Progenitor cell of endocrine pancreas (in vitro differentiated cells): ENCODE measurements at regions not wholly inside any gene's neighbourhood (a gene's known extent, or its start where the extent isn't known, plus 50 kb on each side); places are given as distances from the start of the nearest gene placed in this dataset.

Experiments used
- DNase-seq: peaks from one replicate; pipeline ENCODE4 v3.0.0; 2021; ENCODE audit warnings: low spot score; ENCODE audit not compliant: unreplicated experiment
- H3K27ac Mint-ChIP-seq: 2 replicates; pipeline ENCODE4 v1.8.0; 2021; ENCODE audit warnings: mild to moderate bottlenecking, moderate library complexity, mixed read lengths
- H3K27me3 Mint-ChIP-seq: 2 replicates; pipeline ENCODE4 v1.8.0; 2021; ENCODE audit warnings: mixed read lengths
- H3K36me3 Mint-ChIP-seq: 2 replicates; pipeline ENCODE4 v1.8.0; 2022; ENCODE audit warnings: mixed read lengths; ENCODE audit not compliant: insufficient read depth
- H3K4me1 Mint-ChIP-seq: 2 replicates; pipeline ENCODE4 v1.8.0; 2021; ENCODE audit warnings: low read depth, mixed read lengths
- H3K4me3 Mint-ChIP-seq: 2 replicates; pipeline ENCODE4 v1.8.0; 2021; ENCODE audit warnings: low read depth, mild to moderate bottlenecking, moderate library complexity, mixed read lengths
- H3K9me3 Mint-ChIP-seq: 2 replicates; pipeline ENCODE4 v1.8.0; 2021; ENCODE audit warnings: low read depth, mixed read lengths
- TF ChIP-seq, protein P1 (sequence below): fragments of 200-600 bp; sonication (generic); IDR thresholded peaks from one replicate; pipeline ENCODE4 v1.5.0; 2021; ENCODE audit warnings: antibody characterized with exemption, mild to moderate bottlenecking; ENCODE audit not compliant: unreplicated experiment

DNA sequence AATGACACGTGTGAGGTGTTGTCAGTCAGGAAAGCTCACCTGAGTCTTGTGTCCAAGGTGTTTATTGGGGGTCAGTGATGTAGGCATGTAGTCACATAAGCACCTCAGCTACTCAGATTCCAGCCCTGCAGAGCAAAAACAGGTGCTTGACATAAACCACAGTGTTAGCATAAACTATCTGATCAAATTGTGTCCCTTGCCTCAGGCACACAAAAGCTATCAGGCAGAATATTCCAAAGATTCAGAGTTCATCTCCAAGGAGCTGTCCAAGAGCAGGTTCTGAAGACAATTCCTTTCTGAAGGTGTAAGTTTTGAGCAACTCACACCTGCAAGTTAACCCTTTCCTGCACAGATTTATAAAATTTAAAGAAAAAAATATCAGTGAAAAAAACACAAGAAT lies 102.2 kb upstream of the ITGA1 start:
- Mint-ChIP-seq H3K27ac (no peak overlapping the region), H3K4me1 (peaks cover 2% of the 10 kb centered on the region), H3K27me3 (no peaks in the 10 kb centered on the region), H3K9me3 (no peaks in the 10 kb centered on the region), H3K4me3 (no peak overlapping the region), H3K36me3 (no peaks in the 10 kb centered on the region)
- TF ChIP-seq, protein P1, sequence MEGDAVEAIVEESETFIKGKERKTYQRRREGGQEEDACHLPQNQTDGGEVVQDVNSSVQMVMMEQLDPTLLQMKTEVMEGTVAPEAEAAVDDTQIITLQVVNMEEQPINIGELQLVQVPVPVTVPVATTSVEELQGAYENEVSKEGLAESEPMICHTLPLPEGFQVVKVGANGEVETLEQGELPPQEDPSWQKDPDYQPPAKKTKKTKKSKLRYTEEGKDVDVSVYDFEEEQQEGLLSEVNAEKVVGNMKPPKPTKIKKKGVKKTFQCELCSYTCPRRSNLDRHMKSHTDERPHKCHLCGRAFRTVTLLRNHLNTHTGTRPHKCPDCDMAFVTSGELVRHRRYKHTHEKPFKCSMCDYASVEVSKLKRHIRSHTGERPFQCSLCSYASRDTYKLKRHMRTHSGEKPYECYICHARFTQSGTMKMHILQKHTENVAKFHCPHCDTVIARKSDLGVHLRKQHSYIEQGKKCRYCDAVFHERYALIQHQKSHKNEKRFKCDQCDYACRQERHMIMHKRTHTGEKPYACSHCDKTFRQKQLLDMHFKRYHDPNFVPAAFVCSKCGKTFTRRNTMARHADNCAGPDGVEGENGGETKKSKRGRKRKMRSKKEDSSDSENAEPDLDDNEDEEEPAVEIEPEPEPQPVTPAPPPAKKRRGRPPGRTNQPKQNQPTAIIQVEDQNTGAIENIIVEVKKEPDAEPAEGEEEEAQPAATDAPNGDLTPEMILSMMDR: no peak
- no peak for DNase-seq

DNA sequence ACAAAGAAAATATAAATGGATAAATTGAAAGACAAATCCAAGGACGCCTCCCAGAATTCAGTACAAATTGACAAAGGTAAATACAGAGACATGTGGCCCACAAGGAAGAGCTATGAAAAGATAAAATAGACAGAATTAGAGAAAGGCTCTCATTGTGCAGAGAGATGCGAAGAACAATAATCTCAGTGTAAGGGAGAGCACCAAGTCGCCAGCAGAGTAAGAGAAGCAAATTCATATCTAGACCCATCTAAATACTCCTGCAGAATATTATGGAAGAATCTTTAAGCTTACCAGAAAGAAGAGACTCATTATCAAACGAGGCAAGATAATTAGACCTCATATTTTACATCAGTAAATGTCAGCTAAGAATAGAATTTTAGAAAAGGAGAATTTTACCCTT lies 101.7 kb upstream of the ITGA1 start:
- H3K9me3 Mint-ChIP-seq: no peaks in the 10 kb centered on the region
- TF ChIP-seq, protein P1: no peak
- no peaks in the 10 kb centered on the region for H3K27me3 Mint-ChIP-seq
- H3K36me3 Mint-ChIP-seq: no peaks in the 10 kb centered on the region
- no peak overlapping the region for H3K27ac Mint-ChIP-seq
- H3K4me1 Mint-ChIP-seq: peaks cover 2% of the 10 kb centered on the region
- no peak overlapping the region for H3K4me3 Mint-ChIP-seq
- no peak for DNase-seq

DNA sequence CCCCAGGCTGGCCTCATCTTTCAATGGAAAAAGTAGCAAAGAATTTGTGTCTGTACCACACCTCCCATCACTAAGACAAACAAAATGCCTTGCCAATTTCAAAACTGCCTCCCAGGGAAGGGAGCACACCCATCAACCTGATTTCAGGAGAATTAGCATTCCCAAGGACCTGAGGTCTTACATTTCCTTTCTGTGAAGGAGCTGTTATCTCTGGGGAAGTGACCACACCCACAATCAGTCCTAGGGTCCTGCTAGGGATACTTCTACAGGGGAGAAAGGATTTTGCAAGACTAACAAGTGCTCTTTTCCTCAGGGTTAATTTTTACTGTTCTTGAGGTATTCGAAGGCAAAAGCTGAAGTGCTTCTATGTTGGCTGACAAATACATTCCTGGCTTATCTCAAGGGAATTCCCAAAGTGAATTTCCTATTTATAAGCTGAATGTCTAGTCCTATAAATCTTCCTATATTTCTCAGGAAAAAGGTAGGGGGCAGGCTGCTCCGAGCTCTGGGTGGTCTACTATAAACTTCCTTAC lies 97.4 kb upstream of the ITGA1 start:
- no peak overlapping the region for H3K27ac Mint-ChIP-seq
- peaks cover 5% of the 10 kb centered on the region for H3K27me3 Mint-ChIP-seq
- no peaks in the 10 kb centered on the region for H3K9me3 Mint-ChIP-seq
- no peaks in the 10 kb centered on the region for H3K36me3 Mint-ChIP-seq
- H3K4me3 Mint-ChIP-seq: no peak overlapping the region
- no peak for DNase-seq
- H3K4me1 Mint-ChIP-seq: peaks cover 3% of the 10 kb centered on the region
- TF ChIP-seq, protein P1: no peak

- no peak overlapping the region for H3K4me3 Mint-ChIP-seq
Measured at GRCh38 chr5:52692039-52692438, 95.7 kb upstream of the ITGA1 start.

DNA sequence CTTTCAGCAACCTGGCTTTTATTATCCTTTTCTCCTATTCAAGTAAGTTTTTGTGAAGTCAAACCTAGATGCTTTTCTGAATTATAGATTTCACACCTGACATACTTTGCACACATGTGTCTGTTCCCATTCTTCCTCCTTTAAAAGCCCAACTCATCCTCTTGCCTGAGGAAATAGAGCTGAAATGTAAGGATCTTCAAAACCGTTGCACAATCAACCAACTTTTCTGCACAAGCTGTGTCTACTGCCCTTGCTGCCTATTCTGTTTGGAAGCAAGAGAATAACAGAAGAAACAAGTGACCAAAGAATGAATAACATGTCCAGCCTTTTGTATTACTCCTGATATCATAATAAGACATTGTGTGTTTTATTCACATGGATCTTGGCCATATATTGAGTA lies 95.1 kb upstream of the ITGA1 start:
- Mint-ChIP-seq H3K9me3 (no peaks in the 10 kb centered on the region), H3K27ac (no peak overlapping the region), H3K4me1 (peaks cover 3% of the 10 kb centered on the region), H3K4me3 (no peak overlapping the region), H3K36me3 (no peaks in the 10 kb centered on the region), H3K27me3 (peaks cover 10% of the 10 kb centered on the region)
- TF ChIP-seq, protein P1: no peak
- DNase-seq: no peak

More at GRCh38 chr5:52692039-52692438, 95.7 kb upstream of the ITGA1 start:
- Mint-ChIP-seq H3K9me3 (no peaks in the 10 kb centered on the region), H3K4me1 (peaks cover 3% of the 10 kb centered on the region), H3K27me3 (peaks cover 10% of the 10 kb centered on the region), H3K27ac (no peak overlapping the region), H3K36me3 (no peaks in the 10 kb centered on the region)
- no peak for DNase-seq
- TF ChIP-seq, protein P1: no peak
